GM21576 (cell line): ENCODE measurements at regions not wholly inside any gene's neighbourhood (a gene's known extent, or its start where the extent isn't known, plus 50 kb on each side); places are given as distances from the start of the nearest gene placed in this dataset.
A peak's percentile ranks its signal among the peaks of the same experiment; 100 is the strongest.

Experiments used
- ATAC-seq: cut with Tn5 transposase; IDR thresholded peaks from one replicate; pipeline ENCODE4 v1.9.1; 2021; ENCODE audit warnings: mild to moderate bottlenecking, moderate library complexity; ENCODE audit not compliant: unreplicated experiment

DNA sequence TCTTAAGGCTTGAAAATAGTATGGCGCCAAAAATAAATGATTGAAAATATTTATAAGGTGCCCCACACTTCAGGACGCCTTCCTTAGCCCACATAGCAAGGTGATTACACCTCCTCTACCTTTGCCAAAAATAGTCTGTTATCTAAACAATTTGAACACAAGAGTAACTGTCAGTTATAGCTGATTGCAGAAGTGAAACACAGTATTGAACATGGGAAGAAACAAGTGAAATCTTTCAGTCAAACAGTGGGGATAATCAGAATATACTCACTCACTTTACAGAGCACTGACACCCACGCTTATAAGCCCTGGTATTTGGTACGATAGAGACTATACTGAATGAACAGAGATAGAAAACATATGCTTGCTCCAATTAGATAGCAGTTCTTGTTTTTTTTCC, 203.1 kb downstream of the RAB38 start:
- peak; percentile 68 for ATAC-seq

GRCh38 chr11:87971354-87971753, 203.9 kb downstream of the RAB38 start:
- ATAC-seq: no peak

DNA sequence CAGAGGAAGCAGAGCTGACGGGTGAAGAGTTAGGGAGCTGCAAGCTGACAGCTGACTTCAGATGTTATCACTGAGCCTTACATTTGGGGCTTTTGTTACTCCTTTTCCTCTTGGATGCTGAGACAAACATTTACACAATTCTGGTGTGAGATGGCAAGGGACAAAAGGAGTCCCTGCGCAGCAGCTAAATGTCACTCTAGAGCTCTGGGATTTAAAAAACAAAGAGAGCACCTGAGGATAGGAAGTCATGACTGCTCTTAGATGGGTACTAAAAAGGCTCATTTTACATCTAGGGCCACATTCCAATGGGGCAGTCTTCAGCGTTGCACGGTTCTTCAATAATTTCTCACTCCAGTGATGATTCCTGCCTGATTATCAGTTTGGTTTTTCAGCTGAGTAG, 204.5 kb downstream of the RAB38 start:
- ATAC-seq: no peak

GRCh38 chr11:87967459-87967858, 207.8 kb downstream of the RAB38 start:
- no peak for ATAC-seq

DNA sequence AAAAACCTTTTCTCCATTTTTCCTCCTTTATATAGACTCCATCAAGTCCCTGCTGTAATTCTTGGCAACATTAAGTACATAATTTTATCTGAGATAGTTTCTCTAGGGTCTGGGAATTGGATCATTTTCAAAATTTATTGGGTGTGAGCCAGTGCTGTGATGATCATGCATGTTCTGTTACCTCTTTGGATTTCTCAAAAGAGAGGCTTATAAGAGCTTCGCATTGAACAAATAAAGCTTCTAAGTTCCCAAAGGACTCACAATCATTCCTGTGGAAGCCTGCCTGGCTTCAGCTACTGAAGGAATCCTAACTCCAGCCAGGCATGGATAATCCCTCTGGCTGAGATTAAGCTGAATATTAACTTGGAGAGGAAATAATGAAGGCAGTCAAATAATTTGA, 208.5 kb downstream of the RAB38 start:
- no peak for ATAC-seq

GRCh38 chr11:87966216-87966615, 209.0 kb downstream of the RAB38 start:
- ATAC-seq: no peak

- no peak for ATAC-seq
Observed at GRCh38 chr11:87961606-87962005, 213.6 kb downstream of the RAB38 start.

GRCh38 chr11:87957961-87958360, 217.3 kb downstream of the RAB38 start:
- no peak for ATAC-seq

DNA sequence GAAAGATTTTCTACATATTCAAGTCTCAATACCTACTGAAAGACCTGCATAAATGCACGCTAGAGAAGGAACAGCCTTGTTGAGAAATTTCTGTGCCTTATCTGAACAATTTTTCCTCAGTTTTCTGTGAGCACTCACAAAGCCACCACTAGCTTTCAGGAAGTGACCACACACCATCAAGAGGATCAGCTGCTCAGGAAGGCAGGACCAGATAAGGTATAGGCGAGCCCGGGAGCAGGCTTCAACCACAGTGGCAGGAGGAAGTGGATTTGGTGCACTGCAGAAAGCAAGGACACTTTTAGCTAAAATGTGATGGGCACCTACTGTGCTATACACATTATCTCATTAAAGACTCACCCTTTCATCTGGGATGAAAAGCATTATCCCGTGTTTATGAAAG, 220.8 kb downstream of the RAB38 start:
- no peak for ATAC-seq

DNA sequence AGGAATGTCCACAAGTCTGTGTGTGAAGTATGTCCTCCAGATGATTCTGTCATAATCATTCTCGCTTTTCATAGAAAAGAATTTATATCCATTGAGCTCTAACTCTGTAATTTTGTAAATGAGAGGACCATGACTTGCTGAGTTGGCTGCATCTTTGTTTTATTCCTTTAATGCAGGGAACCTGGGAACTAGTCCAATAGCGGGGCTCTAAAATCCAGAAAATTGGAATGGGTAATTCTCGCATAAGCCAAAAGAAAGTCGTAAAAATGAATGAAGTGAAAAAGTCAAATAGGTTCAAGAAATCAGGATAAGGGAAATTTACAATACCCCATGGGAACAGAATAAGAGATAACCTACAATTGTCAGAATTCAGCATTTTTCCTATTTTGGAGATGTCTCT, 232.5 kb downstream of the RAB38 start:
- ATAC-seq: no peak

DNA sequence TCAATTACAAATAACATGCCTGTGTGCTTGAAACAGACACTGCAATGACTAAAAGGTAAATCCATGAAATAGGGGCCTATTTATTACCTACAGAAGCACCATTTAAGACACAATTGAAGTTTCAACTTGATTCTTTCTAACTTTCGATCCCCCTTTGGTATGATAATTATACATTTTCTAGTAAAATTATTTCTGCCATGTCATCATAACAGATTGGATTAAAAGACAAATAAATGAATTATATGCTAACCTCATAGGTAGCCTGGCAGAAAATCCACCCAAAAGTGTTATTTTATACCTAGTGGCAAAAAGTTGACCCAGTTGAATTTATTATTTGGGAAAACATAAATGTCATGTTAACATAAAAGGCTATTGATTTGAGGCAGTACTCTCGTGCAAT, 241.1 kb downstream of the RAB38 start:
- no peak for ATAC-seq

DNA sequence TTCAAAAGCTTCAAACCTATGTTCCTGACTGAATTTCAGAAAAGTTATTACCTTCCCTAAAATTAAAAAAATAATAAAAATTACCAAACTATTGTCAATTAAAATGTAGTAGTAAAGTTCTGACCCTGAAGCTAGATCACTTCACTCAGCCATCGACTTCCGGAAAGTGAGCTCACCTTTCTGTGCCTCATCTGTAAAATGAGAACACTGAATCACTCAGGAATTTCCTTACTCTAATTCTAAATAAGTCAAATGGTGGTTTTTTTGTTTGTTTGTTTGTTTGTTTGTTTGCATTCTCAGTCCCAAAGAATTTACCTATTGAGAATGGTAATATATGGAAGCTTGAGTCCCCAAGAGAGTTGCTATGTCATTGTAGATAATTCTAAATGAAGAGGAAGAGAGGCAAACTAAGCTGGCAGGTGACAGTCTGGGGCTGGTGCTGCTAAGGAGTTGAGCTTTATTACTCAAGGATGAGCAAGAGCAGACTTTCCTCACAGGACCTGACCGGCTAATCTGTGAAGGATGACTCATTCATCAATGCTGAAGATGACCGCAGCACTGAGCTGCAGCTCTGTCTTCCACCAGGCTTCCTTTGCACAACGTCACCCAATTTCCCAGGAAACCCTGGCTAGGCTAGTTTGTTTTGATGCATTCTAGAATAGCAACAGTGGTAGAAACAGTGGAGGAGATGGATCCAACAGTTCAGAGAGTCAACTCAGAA, 248.8 kb downstream of the RAB38 start:
- no peak for ATAC-seq

GRCh38 chr11:87924125-87924524, 251.1 kb downstream of the RAB38 start:
- no peak for ATAC-seq

- no peak for ATAC-seq
Observed at GRCh38 chr11:87917111-87917510, 258.1 kb downstream of the RAB38 start.

GRCh38 chr11:87909178-87909577, 266.1 kb downstream of the RAB38 start:
- ATAC-seq: no peak

DNA sequence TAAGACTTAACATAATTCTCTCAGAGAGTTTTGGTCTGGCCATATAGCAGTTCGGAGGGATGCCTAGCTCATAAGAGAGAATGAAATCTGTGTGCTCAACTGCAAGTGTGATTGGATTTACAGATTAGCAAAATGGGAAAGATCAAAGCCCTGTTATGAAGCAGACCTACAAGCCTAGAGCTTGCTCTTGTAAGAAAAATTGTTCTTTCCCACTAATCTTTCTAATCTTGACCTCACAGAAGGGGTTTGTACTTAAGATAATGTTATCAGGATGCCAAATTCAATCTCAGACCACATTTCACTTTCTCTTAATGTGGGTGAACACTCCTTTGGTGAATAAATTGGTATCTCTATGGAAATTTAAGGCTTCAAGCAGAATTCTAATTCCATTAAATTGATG, 267.2 kb downstream of the RAB38 start:
- no peak for ATAC-seq

DNA sequence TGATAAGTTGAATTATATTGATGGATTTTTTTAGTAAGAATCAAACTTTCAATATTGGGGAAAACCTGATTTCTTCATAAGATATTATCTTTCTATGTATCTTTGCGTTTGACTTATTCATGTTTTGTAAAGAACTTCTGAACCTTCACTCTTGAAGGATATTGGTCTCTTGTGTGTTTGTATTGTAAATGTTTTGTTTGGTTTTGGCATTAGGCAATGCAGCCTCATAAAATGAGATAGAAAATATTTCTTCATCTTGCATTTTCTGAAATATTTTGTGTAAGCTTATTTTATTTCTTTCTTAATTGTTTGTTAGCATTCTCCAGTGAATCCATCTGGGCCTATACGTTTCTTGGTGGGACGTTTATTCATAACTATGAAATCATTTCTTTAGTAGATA, 271.9 kb downstream of the RAB38 start:
- no peak for ATAC-seq

- ATAC-seq: no peak
Observed at GRCh38 chr11:87901341-87901740, 273.9 kb downstream of the RAB38 start.

DNA sequence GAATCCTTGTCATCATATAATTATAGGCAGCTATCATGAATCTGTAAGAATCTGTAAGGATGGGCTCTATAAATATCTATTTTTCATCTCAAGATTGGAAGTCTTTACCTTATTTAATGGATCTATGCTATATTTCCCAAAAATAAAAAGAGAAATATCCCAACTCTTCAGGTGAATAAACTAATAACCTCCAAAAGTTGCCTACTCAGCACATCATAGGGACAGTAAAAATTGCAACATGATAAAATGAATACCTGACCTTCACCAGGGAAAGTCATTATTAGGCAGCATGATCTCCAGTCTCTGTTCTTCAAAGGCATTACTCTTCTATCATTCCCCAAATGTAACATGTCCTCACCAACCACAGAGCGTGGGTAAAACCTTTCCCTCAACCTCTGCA, 277.3 kb downstream of the RAB38 start:
- no peak for ATAC-seq

DNA sequence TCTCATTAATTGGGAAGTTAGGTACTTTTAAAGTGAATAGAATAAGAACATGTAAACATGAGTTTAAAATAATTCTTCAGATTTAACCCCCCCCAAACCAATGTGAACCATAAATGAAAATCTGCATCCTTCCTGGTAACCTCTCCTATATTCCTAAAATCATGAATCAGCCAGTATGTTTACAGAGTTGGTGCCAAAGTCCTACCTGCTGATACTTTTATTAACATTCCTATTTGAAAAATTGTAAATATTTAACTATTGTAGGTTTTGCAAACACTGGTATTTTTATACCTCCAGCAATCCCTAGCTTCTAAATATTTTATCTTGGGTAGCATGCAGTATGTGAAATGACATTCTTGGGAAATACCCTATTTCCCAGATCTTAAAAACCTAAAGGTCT, 278.2 kb downstream of the RAB38 start:
- no peak for ATAC-seq

DNA sequence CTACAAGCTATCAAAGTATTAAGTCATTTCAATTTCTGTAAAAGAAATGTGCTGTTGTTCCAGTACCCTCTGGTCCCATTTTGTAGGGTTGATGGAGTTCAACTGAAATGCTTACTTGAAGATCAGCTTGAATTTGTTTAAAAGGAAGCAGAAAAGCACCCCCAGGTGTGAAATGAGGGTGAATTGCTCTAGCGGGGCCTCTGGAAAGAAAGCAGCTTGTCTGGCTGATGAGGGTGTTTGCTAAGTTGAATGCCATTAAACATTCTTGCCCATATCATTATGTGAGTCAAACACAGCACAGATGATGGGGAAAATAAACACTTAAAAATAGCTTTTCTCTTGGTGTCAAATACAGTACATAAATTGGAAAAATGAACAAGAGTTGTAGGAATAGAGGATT, 280.3 kb downstream of the RAB38 start:
- no peak for ATAC-seq

DNA sequence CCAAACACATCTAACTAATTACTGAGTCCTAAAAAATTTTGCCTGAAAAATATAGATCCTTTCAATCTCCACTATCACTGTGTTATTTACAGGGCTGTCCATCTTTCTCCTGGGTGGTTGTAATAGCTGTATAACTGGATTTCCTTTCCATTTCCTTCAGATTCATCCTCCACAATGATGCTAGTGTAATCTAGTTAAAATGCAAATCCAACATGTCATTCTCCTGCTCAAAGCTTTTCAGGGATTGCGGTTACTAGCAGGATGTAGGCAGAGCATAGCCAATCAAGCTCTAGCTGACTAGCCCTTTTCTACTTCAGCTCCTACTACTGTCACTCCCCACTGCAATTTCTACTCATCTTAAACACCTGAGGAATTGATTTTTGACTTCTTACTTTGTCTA, 283.0 kb downstream of the RAB38 start:
- ATAC-seq: no peak

DNA sequence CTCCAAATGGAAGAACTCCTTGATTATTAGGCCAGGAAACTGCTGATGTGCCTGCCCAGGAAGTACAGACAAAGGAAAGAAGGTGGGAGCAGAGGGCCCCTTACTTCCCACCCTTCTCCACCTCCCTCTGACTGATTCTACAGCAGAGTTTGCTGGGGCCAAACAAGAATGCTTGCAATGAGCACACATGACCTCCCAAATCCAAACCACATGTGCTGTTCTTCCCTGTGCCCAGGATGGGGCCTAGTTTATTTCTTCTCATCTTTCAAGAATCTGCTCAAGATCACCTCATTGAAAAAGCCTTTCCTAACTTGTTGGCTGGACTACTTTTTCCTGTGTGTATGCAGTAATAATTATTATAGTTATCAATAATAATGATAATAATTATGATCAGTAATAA, 286.1 kb downstream of the RAB38 start:
- no peak for ATAC-seq
